T-helper 1 cell treated with Interleukin-12 subunit alpha and Interleukin-12 subunit beta and Interleukin-4 antibody, amounts not matched to agents 30 ng/mL and 1 ng/mL, for 36 hours (primary cell): ENCODE measurements at regions not wholly inside any gene's neighbourhood (a gene's known extent, or its start where the extent isn't known, plus 50 kb on each side); places are given as distances from the start of the nearest gene placed in this dataset.

ENCODE experiments used
- intact Hi-C: fragments of 100-400 bp; cut with micrococcal nuclease; formaldehyde crosslinking; loops from one replicate; pipeline ENCODE4 v1.15.1; 2024

DNA sequence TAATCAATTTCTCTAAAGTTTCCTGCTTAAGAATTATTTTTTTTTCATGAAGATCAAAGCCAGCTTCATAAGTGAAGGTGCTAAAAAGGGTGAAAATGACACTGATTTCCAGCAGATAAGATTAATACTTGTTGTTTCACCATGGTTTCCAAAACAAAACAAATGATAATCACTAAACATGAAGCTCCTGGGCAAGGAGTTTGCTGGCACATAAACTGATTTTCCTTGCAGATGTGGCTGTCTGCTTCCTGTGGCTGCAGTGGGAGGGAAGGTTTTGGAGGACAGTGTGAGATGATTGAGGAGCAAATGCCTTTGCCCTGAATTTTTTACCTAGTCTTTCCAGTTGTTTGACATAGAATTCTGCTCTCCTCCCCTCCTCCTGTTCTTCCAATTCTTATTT lies 228.8 kb downstream of the DIPK2A start:
- intact Hi-C loops = no loop called here

DNA sequence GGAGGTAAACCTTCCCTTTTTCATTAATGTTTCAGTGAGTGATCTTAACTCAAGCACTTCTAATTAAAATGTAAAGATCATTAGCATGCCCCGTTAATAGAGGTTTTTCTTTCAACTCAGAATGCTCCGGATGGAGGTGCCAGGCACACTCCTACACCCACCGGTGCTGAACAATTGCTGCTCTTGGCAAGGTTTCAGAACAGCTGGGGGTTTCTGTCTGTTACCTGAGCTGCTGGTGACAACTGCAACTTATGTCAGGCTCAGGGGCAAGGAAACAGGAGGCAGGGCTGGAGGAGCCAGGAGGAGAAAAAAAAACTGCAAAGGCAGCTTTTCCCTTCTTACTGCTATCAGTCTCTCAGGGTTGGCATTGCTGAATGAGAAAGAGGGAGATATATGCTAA lies 250.1 kb downstream of the DIPK2A start:
- intact Hi-C loops = no loop called here

DNA sequence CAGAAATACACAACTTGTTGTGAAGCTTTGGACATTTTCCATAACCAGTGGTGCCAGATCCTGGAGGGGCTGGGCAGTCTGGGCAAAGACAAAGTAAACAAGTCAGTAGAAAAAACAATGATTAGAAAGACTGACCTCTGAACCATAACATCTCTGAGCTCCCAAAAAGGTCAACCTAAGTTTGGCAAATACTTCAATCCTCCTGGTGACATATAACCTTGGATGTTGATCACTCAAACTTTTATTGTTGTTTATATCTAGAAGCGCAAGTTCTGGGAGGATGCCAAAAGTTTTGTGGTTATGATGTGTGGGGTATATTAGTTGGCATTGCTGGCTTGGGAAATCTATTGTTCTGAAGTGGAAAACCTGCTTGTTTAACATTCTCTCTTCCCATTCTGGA lies 257.7 kb downstream of the DIPK2A start:
- intact Hi-C loops = no loop called here

DNA sequence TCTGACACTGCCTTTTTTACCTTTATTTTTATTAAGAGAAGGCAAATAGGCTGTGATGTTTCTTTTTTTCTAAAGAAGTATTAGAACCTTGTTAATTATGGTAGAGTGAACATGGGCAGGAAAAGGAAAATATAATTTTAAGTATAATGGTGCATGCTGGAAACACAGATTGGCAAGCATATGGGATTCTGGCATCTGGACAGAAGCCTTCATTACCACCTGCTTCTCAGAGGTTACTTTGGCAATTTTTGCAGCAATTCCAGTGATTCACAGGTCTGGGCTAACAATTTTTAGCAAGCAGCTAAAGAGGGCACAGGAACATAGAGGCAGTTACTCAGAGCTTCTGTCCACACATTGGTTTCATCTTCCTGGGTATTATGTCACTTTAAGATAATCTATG lies 258.3 kb downstream of the DIPK2A start:
- intact Hi-C loops = no loop called here

DNA sequence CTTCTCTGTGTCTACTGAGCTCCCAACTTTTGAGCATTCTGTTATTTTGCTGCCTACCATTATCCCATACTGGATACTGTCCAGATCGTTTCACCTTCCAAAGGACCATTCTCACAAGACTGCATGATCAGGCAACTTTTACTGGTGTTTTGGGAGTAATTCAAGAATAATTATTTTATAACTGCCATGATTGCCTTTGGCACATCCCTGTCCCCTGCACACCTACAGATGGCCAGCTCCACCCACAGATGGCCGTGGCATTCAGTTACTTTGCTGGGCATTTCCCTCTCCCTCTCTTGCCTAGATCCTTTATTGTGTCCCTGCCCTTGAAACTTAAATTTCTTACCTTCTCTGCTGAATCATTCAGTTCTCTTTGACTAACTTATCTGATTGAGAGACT lies 263.9 kb downstream of the DIPK2A start:
- intact Hi-C loops = no loop called here

DNA sequence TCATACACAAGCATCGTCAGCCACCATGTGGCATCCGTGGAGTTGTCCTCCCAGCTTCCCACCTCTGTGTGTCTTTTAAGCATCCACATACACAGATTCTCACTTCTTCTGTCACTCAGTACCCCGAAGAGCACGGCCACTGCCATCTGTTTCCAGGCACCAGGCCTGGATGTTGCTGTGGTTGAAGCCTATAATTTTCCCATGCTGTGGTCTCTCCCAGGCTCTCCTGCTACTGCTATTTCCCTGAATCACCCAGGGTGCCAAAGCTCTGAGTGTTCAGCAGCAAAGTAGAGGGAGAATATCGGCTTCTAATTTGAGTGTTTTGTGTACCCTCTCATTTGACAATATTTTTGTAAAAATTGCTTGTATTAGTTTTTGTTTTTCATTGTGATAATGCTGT lies 265.7 kb downstream of the DIPK2A start:
- intact Hi-C loops = no loop called here

DNA sequence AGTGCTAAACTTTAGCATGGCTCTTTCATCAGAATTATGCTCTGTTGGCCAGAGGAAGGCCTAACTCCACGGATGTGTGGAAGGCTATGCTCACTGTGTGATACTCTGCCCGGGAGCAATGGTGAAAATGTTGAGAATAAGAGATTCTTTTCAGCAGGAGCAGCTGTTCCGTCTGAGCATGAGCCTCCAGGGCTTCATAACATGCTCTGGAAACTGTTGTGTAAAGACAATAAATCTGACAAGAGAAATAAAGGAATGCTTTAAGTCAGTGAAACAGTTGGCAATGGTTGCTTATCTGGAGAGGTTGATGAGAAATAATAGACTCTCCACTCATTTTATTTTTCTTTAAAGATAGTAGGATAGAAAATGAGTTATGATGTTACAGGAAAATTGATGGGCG lies 269.8 kb downstream of the DIPK2A start:
- intact Hi-C loops = no loop called here

DNA sequence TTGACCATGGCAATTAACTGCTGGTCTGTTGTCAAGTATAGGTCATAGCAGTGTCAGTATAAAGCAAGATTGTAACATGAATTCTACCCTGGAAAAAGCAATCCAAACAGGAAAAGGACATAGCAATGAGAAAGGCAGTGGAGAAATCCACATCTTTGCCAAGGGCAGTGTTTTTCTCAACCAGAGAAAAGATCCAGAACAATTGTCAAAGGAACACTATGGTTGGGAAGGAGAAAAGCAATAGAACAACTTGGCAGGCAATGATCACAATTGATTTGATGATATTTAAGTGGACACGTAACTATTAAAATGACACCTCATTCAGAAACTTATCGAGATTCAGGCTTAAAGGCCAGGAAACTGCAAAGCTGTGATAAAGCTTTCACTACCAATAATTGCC lies 271.1 kb downstream of the DIPK2A start:
- intact Hi-C loops = no loop called here

DNA sequence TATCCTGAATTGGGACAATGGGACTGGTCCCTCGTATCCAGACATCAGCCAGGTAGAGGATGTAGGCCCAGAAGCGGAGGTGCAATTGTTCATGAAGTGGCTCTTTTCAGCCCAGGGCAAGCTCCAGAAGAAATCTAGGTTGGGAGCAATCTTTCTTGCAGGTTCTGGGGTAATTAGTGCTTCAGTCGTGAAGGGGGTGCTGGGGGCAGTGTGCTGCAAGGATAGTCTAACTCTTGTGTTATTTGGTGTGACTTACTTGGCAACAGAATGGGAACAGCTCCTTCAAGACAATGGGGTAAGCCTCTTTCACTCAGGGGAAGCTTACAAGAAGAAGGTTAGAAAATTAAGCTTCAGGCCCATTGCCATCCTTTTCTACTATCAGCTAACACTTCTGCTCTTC lies 273.0 kb downstream of the DIPK2A start:
- intact Hi-C loops = no loop called here

DNA sequence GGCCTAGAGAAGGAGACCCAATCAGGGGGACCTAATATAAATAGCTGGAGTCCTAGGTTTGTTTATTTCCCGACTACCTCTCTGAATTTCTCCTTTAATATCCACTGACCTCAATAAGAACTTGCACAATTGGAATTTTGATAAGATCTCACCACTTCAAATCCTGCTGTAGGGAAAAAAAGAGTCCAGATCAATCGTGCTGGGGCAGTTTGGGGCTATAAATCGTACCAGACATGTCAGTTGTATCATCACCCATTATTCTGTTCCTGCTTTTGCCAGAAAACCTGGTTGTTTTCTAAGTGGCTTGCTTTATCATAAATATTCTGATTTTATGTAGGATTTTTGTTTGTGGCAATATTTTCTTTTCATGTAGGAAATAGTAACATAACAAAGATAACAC lies 281.3 kb downstream of the DIPK2A start:
- intact Hi-C loops = no loop called here

DNA sequence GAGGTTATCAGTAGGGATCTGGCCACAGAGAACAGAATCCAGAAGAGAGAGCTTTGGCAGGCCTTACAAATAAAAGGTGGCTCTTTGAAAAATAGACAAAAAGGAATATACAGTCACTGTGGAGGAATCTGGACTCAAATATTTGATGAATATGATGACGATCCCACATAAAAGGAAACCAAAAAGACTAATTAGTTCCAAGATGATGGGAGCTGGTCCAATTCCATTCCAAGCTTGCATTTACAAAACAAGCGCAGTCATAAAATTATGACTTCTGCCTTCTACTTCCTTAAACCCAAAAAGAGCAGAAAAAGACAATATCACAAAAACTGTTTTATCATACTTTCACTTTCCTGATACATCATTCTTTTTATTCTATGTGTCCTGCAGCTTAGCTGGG lies 285.8 kb downstream of the DIPK2A start:
- intact Hi-C loops = no loop called here

DNA sequence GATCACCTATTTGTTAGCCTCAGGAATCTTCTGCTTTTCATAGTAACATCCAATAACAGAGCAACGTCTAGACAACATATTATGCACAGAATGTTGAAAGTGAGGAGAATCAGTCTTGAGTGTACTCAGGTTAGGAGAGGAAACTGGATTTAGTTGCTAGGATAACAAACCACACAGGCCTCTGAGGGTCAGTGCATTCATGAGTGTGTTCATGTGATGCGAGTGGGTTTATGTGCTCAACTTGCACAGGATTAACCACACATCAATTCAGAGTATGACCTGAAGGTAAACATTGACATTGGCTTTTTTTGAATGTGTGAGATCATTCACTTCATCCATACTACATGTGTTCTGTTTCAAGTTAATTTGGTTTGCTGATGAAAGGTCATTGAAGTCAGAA lies 287.6 kb downstream of the DIPK2A start:
- intact Hi-C loops = no loop called here

DNA sequence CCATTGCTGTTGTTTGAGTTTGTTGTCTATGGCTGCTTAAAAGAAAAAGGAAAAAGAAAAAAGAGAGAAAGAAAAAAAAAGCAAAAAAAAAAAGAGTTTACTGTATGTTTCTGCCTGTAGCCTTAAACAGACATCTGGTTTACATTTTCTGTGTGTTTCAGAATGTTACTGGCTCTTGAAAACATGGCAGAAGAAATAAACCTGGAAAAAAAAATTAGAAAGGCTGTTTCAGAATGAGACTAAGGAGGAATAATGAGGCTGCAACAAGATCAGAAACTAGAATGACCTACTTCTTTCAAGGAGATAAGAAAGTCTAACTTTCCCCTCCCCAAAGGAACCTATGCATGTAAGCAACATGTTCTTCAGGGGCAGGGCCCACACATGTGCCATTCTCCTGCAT lies 292.1 kb downstream of the DIPK2A start:
- intact Hi-C loops = no loop called here

DNA sequence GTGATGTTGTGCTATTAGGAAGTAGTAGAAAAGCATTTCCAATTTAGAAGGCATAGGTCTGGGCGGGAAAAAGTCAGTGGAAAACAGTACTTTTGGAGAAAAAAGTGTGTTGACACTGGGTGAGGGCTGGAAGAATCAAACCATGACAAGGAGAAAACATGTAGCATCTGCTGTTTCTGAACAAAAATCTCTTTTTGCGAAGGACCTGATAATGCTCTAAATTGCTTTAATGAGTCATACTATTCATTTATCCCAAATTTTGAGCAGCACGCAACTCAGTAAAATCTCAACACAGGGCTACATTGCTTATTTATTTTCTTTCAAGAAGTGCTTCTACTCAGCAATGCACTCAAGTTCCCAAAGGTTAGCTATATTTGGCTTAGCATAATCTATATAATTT lies 292.7 kb downstream of the DIPK2A start:
- intact Hi-C loops = no loop called here

DNA sequence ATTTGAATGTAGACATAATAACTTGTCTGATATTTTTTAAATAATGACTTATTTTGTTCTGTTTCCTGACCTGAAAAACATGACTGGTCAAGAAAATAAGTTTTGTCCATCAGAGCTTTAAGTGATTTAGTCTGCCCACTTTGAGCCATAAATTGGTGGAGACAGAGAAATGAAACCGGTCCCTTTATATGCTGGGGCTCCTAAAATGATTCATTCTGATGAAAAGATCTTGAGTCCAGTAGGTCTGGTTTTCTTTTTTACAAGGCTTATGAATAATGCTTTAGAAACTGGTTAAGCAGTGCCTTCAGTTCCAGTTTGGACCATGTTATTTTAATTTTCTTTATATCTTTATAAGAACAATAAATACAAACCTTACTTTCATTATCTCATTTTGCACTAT lies 293.2 kb downstream of the DIPK2A start:
- intact Hi-C loops = no loop called here

DNA sequence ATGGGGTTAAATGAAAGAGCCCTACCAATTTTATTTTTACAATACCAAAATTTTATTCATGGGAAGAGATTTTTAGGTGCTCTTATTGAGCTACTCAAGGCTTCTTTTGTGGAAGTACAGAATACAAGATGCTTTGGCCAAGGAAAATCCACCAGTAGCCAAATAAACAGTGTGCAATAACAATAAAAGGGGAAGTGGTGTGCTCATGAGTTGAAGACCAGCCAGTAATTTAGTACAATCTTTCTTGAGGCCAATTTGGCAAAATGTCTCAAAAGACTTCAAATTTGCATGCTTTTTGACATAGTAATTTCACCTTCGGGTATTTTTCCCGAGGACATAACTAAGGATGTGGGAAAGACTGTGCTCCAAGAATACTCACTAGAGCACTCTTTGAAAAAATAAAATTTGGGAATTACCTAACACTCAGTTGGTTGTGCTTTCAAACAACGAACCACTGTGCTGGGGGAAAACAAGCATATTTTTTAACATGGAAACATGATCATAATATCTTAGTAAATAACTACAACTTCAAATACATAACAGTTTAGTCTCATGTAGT lies 294.0 kb downstream of the DIPK2A start:
- intact Hi-C loops = no loop called here

DNA sequence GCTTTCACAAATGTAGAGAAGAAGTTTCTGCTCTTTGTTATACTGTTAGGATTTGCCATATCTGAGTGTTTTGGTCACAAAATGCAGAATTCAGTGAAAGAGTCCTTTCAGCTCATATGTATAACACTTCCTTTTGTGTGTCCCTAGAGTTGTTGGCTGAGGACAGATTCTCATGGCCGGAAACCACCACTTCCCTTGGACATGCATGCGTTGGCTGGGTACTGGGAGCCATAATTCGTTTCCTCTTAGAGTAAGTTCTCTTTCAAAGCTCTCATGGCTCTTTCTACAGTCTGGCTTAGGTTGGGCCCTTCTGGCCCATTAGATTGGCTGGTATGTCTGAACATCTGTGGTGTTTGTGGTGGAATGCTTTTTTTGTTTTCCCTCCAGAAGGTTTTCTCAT lies 298.5 kb downstream of the DIPK2A start:
- intact Hi-C loops = no loop called here

DNA sequence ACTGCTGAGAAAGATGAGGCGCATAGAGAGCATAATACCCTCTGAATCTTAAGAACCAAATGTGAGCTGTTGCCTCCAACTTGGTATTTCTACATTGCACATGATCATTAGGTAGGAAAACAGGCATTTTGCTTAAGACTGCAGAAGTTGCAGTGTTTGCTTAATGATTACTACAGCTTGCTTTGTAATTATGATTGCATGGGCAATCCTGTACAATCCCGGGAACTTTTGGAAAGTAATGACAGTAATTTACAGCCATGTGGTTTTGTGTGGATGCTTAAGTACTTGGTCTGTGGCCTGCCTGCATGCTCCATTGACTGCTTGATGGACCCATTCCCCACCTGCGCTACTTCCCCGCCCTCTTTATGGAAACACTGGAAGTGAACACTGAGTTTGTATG lies 301.1 kb downstream of the DIPK2A start:
- intact Hi-C loops = no loop called here

DNA sequence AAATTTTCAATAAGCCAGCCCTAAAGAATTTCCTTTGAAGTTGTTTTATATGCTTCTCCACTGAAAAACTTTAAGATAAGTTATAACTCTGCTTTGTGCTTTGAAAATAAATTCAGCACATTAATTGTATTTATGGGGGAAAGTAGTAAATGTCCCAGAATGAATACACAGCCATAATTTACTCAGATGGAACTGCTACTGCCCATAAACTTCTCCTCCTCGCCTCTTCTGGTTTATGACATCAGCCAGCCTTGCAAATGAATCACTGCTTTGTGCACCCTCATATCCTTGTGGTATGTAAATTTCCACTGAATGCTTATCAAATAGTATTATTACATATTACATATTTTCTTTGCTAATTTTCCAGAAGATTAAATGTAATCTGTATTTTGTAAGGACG lies 302.0 kb downstream of the DIPK2A start:
- intact Hi-C loops = no loop called here

DNA sequence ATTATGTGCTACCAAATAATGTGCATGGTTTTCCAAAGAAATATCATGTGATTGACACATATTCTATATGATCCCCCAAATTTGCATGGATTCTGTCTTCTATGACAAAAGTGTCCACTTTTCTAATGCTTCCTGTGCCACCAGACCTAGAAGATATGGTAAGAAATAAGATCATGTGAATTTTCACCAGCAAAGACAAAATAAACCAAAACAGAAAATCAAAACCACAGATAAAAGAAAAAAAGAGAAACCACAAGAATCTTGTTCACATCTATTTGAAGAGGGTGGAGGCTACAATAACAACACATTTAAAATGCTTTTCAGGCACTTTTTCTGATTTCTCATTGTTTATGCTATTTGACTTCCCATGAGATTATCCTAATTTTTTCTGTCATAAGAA lies 303.4 kb downstream of the DIPK2A start:
- intact Hi-C loops = no loop called here

DNA sequence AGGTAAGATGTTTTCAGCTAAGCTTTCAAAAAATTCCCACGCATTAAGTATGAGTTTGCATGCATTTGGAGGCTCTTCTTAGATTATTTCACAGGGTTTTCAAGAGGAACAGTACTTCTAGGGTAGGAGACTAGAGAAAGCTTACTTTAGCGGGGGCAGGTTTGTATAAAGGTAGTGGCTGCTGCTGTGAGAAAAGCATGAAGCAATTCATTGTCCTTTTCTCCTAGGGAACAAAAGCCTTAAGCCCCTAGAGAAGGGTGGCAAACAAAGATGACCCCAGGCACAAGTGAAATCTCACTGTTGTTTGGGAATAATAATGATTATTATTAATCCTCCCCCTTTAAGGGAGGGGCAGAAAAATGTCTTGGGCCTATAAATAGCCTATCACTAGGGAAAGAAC lies 310.7 kb downstream of the DIPK2A start:
- intact Hi-C loops = no loop called here

DNA sequence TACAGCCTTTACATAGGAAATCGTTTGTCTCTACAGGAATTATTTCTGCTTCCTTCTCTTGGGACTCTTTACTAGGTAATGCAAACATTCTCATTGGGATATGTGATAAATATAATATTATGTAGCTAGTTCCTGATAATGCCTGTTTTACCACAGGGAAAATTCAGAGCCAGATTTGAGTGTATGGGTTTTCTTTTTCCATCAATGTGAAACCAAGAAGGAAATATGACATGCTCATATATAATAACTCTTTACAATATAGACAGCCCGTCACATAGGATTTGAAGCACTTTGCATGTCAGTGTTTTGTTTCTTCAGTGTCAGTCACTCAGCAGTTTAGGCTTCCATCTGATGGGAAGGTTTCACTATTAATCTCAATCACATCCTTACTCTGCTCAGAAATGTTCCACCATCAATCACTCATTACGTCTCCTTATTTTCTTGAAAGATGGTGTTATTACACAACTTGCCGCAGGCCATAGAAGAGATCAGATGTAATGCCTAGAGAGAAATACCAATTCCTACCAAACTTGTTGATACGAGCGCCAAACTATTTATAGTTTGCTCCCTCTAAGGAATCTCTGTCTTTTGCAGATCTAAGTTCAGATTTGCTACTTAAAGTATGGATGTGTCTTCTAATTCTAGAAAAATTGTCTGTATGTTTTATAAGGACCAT lies 314.8 kb downstream of the DIPK2A start:
- intact Hi-C loops = no loop called here

DNA sequence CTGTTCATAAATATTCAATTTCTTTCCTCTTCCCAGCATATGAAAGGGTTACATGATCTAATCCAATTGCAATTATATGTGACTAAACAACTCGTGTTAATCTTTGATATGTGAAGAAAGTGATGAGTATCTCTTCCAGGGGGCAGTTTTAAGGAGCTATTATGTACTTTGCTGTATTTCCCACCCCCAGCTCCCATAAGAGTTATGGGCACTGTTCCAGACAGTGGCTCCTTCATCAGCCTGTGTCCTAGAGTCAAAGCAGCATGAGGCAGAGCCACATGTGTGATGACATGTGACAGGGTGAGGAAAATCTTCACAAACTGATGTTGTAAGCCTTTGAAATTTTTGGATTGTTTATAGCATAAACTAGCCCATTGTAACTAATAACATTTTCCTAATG lies 315.4 kb downstream of the DIPK2A start:
- intact Hi-C loops = no loop called here

DNA sequence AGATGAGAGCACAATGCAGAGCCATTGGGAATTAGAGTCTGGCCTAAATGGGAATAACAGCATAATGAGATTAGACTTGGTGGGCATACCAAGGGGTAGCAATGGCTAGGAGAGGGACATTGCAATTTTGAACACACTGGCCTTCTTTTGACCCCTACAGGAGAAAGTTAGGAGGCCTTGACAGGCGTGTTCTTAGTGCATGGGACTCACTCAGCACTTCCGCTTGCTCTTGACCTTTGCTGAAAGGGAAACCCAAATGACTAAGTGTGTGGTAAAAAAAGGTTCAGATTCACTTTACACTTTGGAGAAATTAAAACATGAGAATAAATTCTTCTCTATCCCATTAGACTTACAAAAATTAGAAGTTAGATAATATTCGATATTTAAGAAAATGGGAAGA lies 317.4 kb downstream of the DIPK2A start:
- intact Hi-C loops = no loop called here
